GM12878 (cell line): ENCODE measurements at regions not wholly inside any gene's neighbourhood (a gene's known extent, or its start where the extent isn't known, plus 50 kb on each side); places are given as distances from the start of the nearest gene placed in this dataset.

Source experiments
- ATAC-seq: fragments of 200-7000 bp; cut with Tn5 transposase; 3 replicates; pipeline ENCODE4 v1.9.1; 2020; ENCODE audit warnings: mild to moderate bottlenecking, moderate library complexity
- BruUV-seq: library from RNA; stranded (reverse); fragments of 400-500 nt; replicated peaks from 2 replicates; lab custom pipeline; 2021; lab: Mats Ljungman, UMichigan
- CTCF ChIA-PET: fragments of 300-600 bp; sonication (Branson Sonifier 250); formaldehyde crosslinking; extraction: SDS; loops from one replicate; lab custom pipeline; 2021; ENCODE audit warnings: inconsistent platforms; lab: Yijun Ruan, JAX
- POLR2A ChIA-PET: fragments of 350-600 bp; formaldehyde crosslinking; extraction: SDS; loops from one replicate; lab custom pipeline; 2021; ENCODE audit warnings: inconsistent platforms; lab: Charles Lee
- RAD21 ChIA-PET: fragments of 300-600 bp; sonication (Branson Sonifier 250); formaldehyde crosslinking; loops from one replicate; lab custom pipeline; 2023; ENCODE audit warnings: antibody characterized with exemption; ENCODE audit not compliant: unreplicated experiment; lab: Charles Lee
- SMC1A ChIA-PET: fragments of 300-600 bp; sonication (Branson Sonifier 250); formaldehyde crosslinking; loops from one replicate; lab custom pipeline; 2023; ENCODE audit not compliant: unreplicated experiment, uncharacterized antibody; lab: Charles Lee
- DNase-seq: peaks from one replicate; pipeline ENCODE4 v3.0.0-alpha.2; 2011; ENCODE audit warnings: low read depth, low spot score
- FAIRE-seq: peaks from 3 replicates; lab custom pipeline; 2011; peaks lifted over from hg19 to GRCh38; lab: Jason Lieb, UNC
- H2AFZ ChIP-seq: 2 replicates; pipeline ENCODE4 v1.6.0; 2011; ENCODE audit warnings: low read depth, low read length, control low read depth; ENCODE audit not compliant: control insufficient read depth
- H3K27ac ChIP-seq: 2 replicates; pipeline ENCODE4 v1.5.1; 2011; ENCODE audit warnings: control low read depth; ENCODE audit not compliant: control insufficient read depth, insufficient read depth
- H3K27me3 ChIP-seq, 2 experiments: replicated peaks in 1 of 2; 2 replicates each; pipeline versions ENCODE4 v1.6.0 to v1.6.1; 2011; ENCODE audit warnings: low read length in 1 of 2; ENCODE audit not compliant: control insufficient read depth in 2 of 2, insufficient read depth in 2 of 2
- H3K36me3 ChIP-seq, 2 experiments: 2 replicates each; pipeline ENCODE4 v1.5.1; 2011; ENCODE audit warnings: low read length in 1 of 2; ENCODE audit not compliant: control insufficient read depth in 2 of 2, insufficient read depth in 2 of 2
- H3K4me1 ChIP-seq: 2 replicates; pipeline ENCODE4 v1.6.1; 2011; ENCODE audit warnings: mild to moderate bottlenecking, low read length, moderate library complexity, mixed read lengths; ENCODE audit not compliant: control insufficient read depth, insufficient read depth
- H3K4me2 ChIP-seq: 2 replicates; pipeline ENCODE4 v1.6.0; 2011; ENCODE audit warnings: control low read depth; ENCODE audit not compliant: control insufficient read depth, insufficient read depth
- H3K4me3 ChIP-seq: fragments of 200-600 bp; sonication (generic); 2 replicates; pipeline ENCODE4 v1.5.1; 2016
- H3K79me2 ChIP-seq: 2 replicates; pipeline ENCODE4 v1.6.0; 2011; ENCODE audit warnings: low read length; ENCODE audit not compliant: control insufficient read depth, insufficient read depth
- H3K9ac ChIP-seq: 2 replicates; pipeline ENCODE4 v1.8.0; 2011; ENCODE audit warnings: low read length, control low read depth, mixed read lengths; ENCODE audit not compliant: control insufficient read depth, insufficient read depth
- H3K9me3 ChIP-seq: replicated peaks from 3 replicates; pipeline ENCODE4 v1.5.1; 2011; ENCODE audit warnings: mild to moderate bottlenecking, low read length; ENCODE audit not compliant: control insufficient read depth, insufficient read depth
- H4K20me1 ChIP-seq: 2 replicates; pipeline ENCODE4 v1.6.0; 2011; ENCODE audit not compliant: control insufficient read depth, insufficient read depth
- BHLHE40 ChIP-seq, 2 experiments: fragments of 450-650 bp in 1 of 2; IDR thresholded peaks; 2 replicates each; pipeline ENCODE4 v1.6.1; 2011 to 2017; ENCODE audit warnings: low read depth in 2 of 2, borderline replicate concordance in 1 of 2, improper control_type of control experiment in 1 of 2, low read length in 1 of 2, mild to moderate bottlenecking in 1 of 2
- CBX3 ChIP-seq: fragments of 200-600 bp; sonication (generic); IDR thresholded peaks from 2 replicates; pipeline ENCODE4 v1.6.1; 2016; ENCODE audit warnings: low read depth, borderline replicate concordance
- CBX5 ChIP-seq: sonication (generic); IDR thresholded peaks from 2 replicates; pipeline ENCODE4 v1.6.1; 2016; ENCODE audit warnings: low read depth, moderate library complexity, mild to moderate bottlenecking, inconsistent platforms
- CREM ChIP-seq: IDR thresholded peaks from 2 replicates; pipeline ENCODE4 v1.6.1; 2014; ENCODE audit warnings: antibody characterized with exemption, low read depth
- HCFC1 ChIP-seq: fragments of 150-350 bp; IDR thresholded peaks from 2 replicates; pipeline ENCODE4 v1.6.1; 2014; ENCODE audit warnings: low read length
- IKZF1 ChIP-seq: fragments of 450-650 bp; conservative IDR thresholded peaks from 2 replicates; pipeline ENCODE4 v1.6.1; 2017; ENCODE audit warnings: antibody characterized with exemption, mild to moderate bottlenecking
- IRF4 ChIP-seq: IDR thresholded peaks from 2 replicates; pipeline ENCODE4 v1.6.1; 2011; ENCODE audit warnings: low read depth, low read length
- JUNB ChIP-seq: IDR thresholded peaks from 2 replicates; pipeline ENCODE4 v1.6.1; 2016; ENCODE audit warnings: antibody characterized with exemption, mild to moderate bottlenecking
- MEF2B ChIP-seq: fragments of 450-650 bp; IDR thresholded peaks from 2 replicates; pipeline ENCODE4 v1.6.1; 2018; ENCODE audit warnings: mild to moderate bottlenecking, moderate library complexity; ENCODE audit not compliant: partially characterized antibody, poor library complexity, severe bottlenecking
- MTA2 ChIP-seq: fragments of 450-650 bp; IDR thresholded peaks from 2 replicates; pipeline ENCODE4 v1.6.1; 2016; ENCODE audit warnings: low read depth, mild to moderate bottlenecking, moderate library complexity
- NFIC ChIP-seq: IDR thresholded peaks from 2 replicates; pipeline ENCODE4 v1.6.1; 2012; ENCODE audit warnings: low read depth, mild to moderate bottlenecking, inconsistent platforms, low read length, moderate library complexity
- NR2F1 ChIP-seq: fragments of 450-650 bp; conservative IDR thresholded peaks from 2 replicates; pipeline ENCODE4 v1.6.1; 2017; ENCODE audit warnings: mild to moderate bottlenecking
- PAX5 ChIP-seq: IDR thresholded peaks from 2 replicates; pipeline ENCODE4 v1.6.1; 2011; ENCODE audit warnings: low read depth, low read length, borderline replicate concordance
- PAX8 ChIP-seq: fragments of 450-650 bp; IDR thresholded peaks from 2 replicates; pipeline ENCODE4 v1.6.1; 2017; ENCODE audit warnings: mild to moderate bottlenecking, moderate library complexity
- RB1 ChIP-seq: fragments of 450-650 bp; formaldehyde crosslinking; IDR thresholded peaks from 2 replicates; pipeline ENCODE4 v1.6.1; 2017; ENCODE audit warnings: mild to moderate bottlenecking, borderline replicate concordance
- RUNX3 ChIP-seq: IDR thresholded peaks from 2 replicates; pipeline ENCODE4 v1.6.1; 2012; ENCODE audit warnings: low read length, inconsistent platforms
- SIN3A ChIP-seq: IDR thresholded peaks from 2 replicates; pipeline ENCODE4 v1.6.1; 2012; ENCODE audit warnings: low read depth, low read length, improper control_type of control experiment
- SMAD1 ChIP-seq: fragments of 450-650 bp; IDR thresholded peaks from 2 replicates; pipeline ENCODE4 v1.6.1; 2018; ENCODE audit warnings: mild to moderate bottlenecking, low read depth; ENCODE audit not compliant: partially characterized antibody
- SMARCA5 ChIP-seq: fragments of 450-650 bp; IDR thresholded peaks from 2 replicates; pipeline ENCODE4 v1.6.1; 2017; ENCODE audit warnings: mild to moderate bottlenecking
- WRNIP1 ChIP-seq: IDR thresholded peaks from 2 replicates; pipeline ENCODE4 v1.6.1; 2011; ENCODE audit warnings: low read depth, low read length, improper control_type of control experiment, borderline replicate concordance
- ZNF24 ChIP-seq: fragments of 450-650 bp; IDR thresholded peaks from 2 replicates; pipeline ENCODE4 v1.6.1; 2017; ENCODE audit warnings: antibody characterized with exemption, mild to moderate bottlenecking
- ZNF622 ChIP-seq: fragments of 450-650 bp; IDR thresholded peaks from 2 replicates; pipeline ENCODE4 v1.6.1; 2017; ENCODE audit warnings: mild to moderate bottlenecking, inconsistent platforms
- whole genome bisulfite sequencing: methylation state at CpG from one replicate; pipeline ENCODE4 v1.1.6; 2016; ENCODE audit warnings: low lambda C conversion rate; ENCODE audit not compliant: insufficient replicate concordance, insufficient coverage; ENCODE audit errors: missing lambda C conversion rate; 5-methylcytosine and 5-hydroxymethylcytosine counted together
- in situ Hi-C: fragments of 300-500 bp; cut with MboI; formaldehyde crosslinking; loops from 9 replicates; pipeline ENCODE4 v1.14.3; 2018; ENCODE audit warnings: mixed read lengths
- intact Hi-C: fragments of 100-400 bp; cut with micrococcal nuclease; formaldehyde crosslinking; loops from one replicate; pipeline ENCODE4 v1.14.2; 2022; ENCODE audit not compliant: unreplicated experiment
- TF ChIP-seq, protein P1 (sequence below): fragments of 450-650 bp; IDR thresholded peaks from 2 replicates; pipeline ENCODE4 v1.6.1; 2014; ENCODE audit warnings: mild to moderate bottlenecking
- TF ChIP-seq, protein P2 (sequence below): fragments of 450-650 bp; IDR thresholded peaks from 2 replicates; pipeline ENCODE4 v1.6.1; 2017; ENCODE audit warnings: low read depth, mild to moderate bottlenecking, moderate library complexity

DNA sequence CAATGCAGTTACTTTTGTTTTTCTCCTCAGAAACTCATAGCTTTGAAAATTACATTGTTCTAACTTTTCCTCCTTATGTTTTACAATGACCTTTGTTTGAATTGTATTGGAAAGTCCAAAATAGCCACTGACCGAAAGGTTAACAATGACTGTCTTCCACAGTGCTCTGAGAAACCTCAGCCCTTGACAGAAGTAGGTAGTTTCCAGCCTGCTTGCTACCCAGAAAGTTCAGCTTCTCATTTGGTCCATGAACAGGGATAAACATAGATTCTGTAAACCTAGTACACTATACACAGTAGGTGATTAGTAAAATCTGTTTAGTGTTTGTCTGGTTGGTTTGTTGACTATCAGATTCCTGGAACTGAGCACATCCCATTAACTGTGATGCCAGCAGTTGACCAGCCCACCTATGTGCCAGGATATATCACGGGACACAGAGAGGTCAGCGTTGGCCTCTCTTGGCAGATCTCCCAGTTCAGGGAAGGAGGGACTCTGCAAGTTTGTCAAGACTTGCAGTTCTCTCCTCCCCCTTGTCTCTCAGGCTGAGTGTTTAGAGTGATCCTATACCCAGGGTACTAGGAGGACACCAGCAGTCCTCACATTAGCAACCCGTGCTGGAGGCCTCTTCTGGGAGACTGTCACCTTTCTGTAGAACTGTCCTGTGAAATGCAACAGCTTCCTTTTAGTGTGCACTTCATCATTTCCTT lies 297.6 kb downstream of the ARHGAP12 start:
- H3K27ac ChIP-seq, result peak overlapping the region; percentile 45
- WGBS, result 18% methylated on average over 4 of the region's 4 CpGs
- FAIRE-seq (no peak), ATAC-seq (peak; percentile 93), DNase-seq (peak; percentile 50)
- H3K79me2 ChIP-seq, result no peaks in the 10 kb centered on the region
- no TSS peak for BruUV-seq
- ChIA-PET RAD21 (no interaction called here), SMC1A (no interaction called here), CTCF (no interaction called here), POLR2A (no interaction called here)
- H3K4me1 ChIP-seq, result no peaks in the 10 kb centered on the region; the same call in 1 of the 2 replicates
- H2AFZ ChIP-seq, result peak overlapping the region; percentile 30
- H3K9me3 ChIP-seq, result peaks cover 2% of the 10 kb centered on the region; the same call in 2 of the 3 replicates
- intact Hi-C loops (no loop called here), in situ Hi-C loops (no loop called here)
- H3K36me3 ChIP-seq, result no peaks in the 10 kb centered on the region
- H3K4me2 ChIP-seq, result no peak overlapping the region
- no peaks in the 10 kb centered on the region for H4K20me1 ChIP-seq
- no peak overlapping the region for H3K4me3 ChIP-seq
- TF ChIP-seq CBX5, result peak; percentile 72; the same call in 1 of the 2 replicates
- TF ChIP-seq, protein P1, sequence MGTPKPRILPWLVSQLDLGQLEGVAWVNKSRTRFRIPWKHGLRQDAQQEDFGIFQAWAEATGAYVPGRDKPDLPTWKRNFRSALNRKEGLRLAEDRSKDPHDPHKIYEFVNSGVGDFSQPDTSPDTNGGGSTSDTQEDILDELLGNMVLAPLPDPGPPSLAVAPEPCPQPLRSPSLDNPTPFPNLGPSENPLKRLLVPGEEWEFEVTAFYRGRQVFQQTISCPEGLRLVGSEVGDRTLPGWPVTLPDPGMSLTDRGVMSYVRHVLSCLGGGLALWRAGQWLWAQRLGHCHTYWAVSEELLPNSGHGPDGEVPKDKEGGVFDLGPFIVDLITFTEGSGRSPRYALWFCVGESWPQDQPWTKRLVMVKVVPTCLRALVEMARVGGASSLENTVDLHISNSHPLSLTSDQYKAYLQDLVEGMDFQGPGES, result no peak
- TF ChIP-seq BHLHE40 (IDR thresholded peaks at IDR 0.05; ENCODE audit: borderline replicate concordance in 1 of 2, low read depth in 2 of 2, low read length in 1 of 2), result no peak
- no peak for TF ChIP-seq SMARCA5
- no peak for TF ChIP-seq SIN3A
- no peak for TF ChIP-seq WRNIP1
- no peak for TF ChIP-seq ZNF622
- peak; percentile 66; the same call in 1 of the 2 replicates for TF ChIP-seq NR2F1
- TF ChIP-seq CREM, result peak; percentile 11; the same call in 1 of the 2 replicates
- 0 out of 2 replicates have a peak, but pooled peaks have one; percentile 32 for TF ChIP-seq PAX5
- TF ChIP-seq SMAD1, result no peak
- no peak for TF ChIP-seq JUNB
- no peak for TF ChIP-seq RB1
- peak; percentile 24; the same call in 1 of the 2 replicates for TF ChIP-seq IRF4
- no peak for TF ChIP-seq PAX8
- no peak for TF ChIP-seq CBX3
- peak; percentile 42; the same call in 1 of the 2 replicates for TF ChIP-seq RUNX3
- 0 out of 2 replicates have a peak, but pooled peaks have one; percentile 31 for TF ChIP-seq NFIC
- TF ChIP-seq MTA2, result no peak
- no peak for TF ChIP-seq HCFC1
- TF ChIP-seq, protein P2, sequence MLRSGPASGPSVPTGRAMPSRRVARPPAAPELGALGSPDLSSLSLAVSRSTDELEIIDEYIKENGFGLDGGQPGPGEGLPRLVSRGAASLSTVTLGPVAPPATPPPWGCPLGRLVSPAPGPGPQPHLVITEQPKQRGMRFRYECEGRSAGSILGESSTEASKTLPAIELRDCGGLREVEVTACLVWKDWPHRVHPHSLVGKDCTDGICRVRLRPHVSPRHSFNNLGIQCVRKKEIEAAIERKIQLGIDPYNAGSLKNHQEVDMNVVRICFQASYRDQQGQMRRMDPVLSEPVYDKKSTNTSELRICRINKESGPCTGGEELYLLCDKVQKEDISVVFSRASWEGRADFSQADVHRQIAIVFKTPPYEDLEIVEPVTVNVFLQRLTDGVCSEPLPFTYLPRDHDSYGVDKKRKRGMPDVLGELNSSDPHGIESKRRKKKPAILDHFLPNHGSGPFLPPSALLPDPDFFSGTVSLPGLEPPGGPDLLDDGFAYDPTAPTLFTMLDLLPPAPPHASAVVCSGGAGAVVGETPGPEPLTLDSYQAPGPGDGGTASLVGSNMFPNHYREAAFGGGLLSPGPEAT, result peak; percentile 64; the same call in 1 of the 2 replicates
- no peak for TF ChIP-seq MEF2B
- TF ChIP-seq ZNF24, result peak; percentile 35; the same call in 1 of the 2 replicates
- TF ChIP-seq IKZF1, result peak; percentile 36; the same call in 1 of the 2 replicates
- no peaks in the 10 kb centered on the region for H3K27me3 ChIP-seq
- H3K9ac ChIP-seq, result no peak overlapping the region
